ENCODE measurements at regions not wholly inside any gene's neighbourhood (a gene's known extent, or its start where the extent isn't known, plus 50 kb on each side); places are given as distances from the start of the nearest gene placed in this dataset.

DNA sequence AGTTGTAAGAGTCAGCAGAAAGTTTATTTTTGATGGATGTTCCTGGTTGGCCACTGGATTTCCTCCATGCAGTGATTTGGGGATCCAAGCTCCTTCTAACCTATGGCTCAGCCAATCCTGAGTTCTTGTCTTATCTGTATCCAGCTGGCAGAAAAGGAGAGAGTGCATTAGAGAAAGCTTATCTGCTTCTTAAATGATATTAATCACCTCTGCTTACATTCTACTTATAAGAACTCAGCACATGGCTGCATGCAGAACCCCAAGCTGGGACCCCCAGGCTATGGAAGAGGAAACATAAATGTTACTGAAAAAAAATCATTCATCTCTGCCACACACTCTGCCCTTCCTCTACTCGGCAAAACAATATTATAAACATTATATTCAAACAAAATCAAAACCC is 739.8 kb upstream of the AUTS2 start:
- TF ChIP-seq, protein P1, sequence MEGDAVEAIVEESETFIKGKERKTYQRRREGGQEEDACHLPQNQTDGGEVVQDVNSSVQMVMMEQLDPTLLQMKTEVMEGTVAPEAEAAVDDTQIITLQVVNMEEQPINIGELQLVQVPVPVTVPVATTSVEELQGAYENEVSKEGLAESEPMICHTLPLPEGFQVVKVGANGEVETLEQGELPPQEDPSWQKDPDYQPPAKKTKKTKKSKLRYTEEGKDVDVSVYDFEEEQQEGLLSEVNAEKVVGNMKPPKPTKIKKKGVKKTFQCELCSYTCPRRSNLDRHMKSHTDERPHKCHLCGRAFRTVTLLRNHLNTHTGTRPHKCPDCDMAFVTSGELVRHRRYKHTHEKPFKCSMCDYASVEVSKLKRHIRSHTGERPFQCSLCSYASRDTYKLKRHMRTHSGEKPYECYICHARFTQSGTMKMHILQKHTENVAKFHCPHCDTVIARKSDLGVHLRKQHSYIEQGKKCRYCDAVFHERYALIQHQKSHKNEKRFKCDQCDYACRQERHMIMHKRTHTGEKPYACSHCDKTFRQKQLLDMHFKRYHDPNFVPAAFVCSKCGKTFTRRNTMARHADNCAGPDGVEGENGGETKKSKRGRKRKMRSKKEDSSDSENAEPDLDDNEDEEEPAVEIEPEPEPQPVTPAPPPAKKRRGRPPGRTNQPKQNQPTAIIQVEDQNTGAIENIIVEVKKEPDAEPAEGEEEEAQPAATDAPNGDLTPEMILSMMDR (IDR thresholded peaks at IDR 0.05) = no peak
- TF ChIP-seq POLR2A (IDR thresholded peaks at IDR 0.05) = no peak
